Ovary (tissue), 3 donors: ENCODE measurements at regions not wholly inside any gene's neighbourhood (a gene's known extent, or its start where the extent isn't known, plus 50 kb on each side); places are given as distances from the start of the nearest gene placed in this dataset.

Source experiments
- CTCF ChIP-seq, 3 donors: fragments of 450-650 bp in 2 of 3; fragments of 200-600 bp in 1 of 3; IDR thresholded peaks; one replicate each; pipeline versions ENCODE4 v1.5.1 to v1.8.0; 2016 to 2022; ENCODE audit warnings: antibody characterized with exemption in 3 of 3, mild to moderate bottlenecking in 1 of 3
- POLR2A ChIP-seq: fragments of 450-650 bp; IDR thresholded peaks from one replicate; pipeline ENCODE4 v1.6.1; 2017; ENCODE audit warnings: antibody characterized with exemption, mild to moderate bottlenecking, moderate library complexity
- donor health status: DM: no; HTN: no; CAD: no.

- TF ChIP-seq POLR2A: no peak
- TF ChIP-seq CTCF (IDR thresholded peaks at IDR 0.05): no peak
Measured at GRCh38 chr9:135320331-135320730, 159.3 kb upstream of the PPP1R26 start.
